ENCODE measurements at regions not wholly inside any gene's neighbourhood (a gene's known extent, or its start where the extent isn't known, plus 50 kb on each side); places are given as distances from the start of the nearest gene placed in this dataset.

GRCh38 chr3:127373441-127374085 is 85.7 kb upstream of the PRR20G start:
- no peak overlapping the region for H3K27ac Mint-ChIP-seq
- peaks cover 0 to 8% of the 10 kb centered on the region in 2 donors for H3K9me3 Mint-ChIP-seq
- no peak overlapping the region for H3K4me3 Mint-ChIP-seq
- ATAC-seq (replicated peaks) = no peak
- no peaks in the 10 kb centered on the region for H3K36me3 Mint-ChIP-seq
- DNase-seq = no peak
- no peaks in the 10 kb centered on the region for H3K4me1 Mint-ChIP-seq
- H3K27me3 Mint-ChIP-seq = peaks cover 12 to 29% of the 10 kb centered on the region in 2 donors

- no peak for ATAC-seq (replicated peaks)
- no peak for DNase-seq
- H3K4me3 Mint-ChIP-seq = no peak overlapping the region
- no peaks in the 10 kb centered on the region for H3K36me3 Mint-ChIP-seq
- H3K27me3 Mint-ChIP-seq = peaks cover 19 to 30% of the 10 kb centered on the region in 2 donors
- H3K9me3 Mint-ChIP-seq = peaks cover 0 to 7% of the 10 kb centered on the region in 2 donors
- no peaks in the 10 kb centered on the region for H3K4me1 Mint-ChIP-seq
- H3K27ac Mint-ChIP-seq = no peak overlapping the region
Observed at GRCh38 chr3:127371846-127372245, 84.0 kb upstream of the PRR20G start.

GRCh38 chr3:127371334-127371733 is 83.5 kb upstream of the PRR20G start:
- no peak for ATAC-seq (replicated peaks)
- Mint-ChIP-seq H3K4me3 (no peak overlapping the region), H3K27ac (no peak overlapping the region), H3K4me1 (no peaks in the 10 kb centered on the region), H3K36me3 (no peaks in the 10 kb centered on the region), H3K27me3 (peaks cover 24 to 32% of the 10 kb centered on the region in 2 donors), H3K9me3 (peaks cover 0 to 3% of the 10 kb centered on the region in 2 donors)
- DNase-seq = no peak

- Mint-ChIP-seq H3K4me3 (no peak overlapping the region), H3K27me3 (peaks cover 26 to 32% of the 10 kb centered on the region in 2 donors), H3K36me3 (no peaks in the 10 kb centered on the region), H3K27ac (no peak overlapping the region), H3K4me1 (no peaks in the 10 kb centered on the region), H3K9me3 (peaks cover 0 to 2% of the 10 kb centered on the region in 2 donors)
- no peak for ATAC-seq (replicated peaks)
- no peak for DNase-seq
Observed at GRCh38 chr3:127370906-127371305, 83.1 kb upstream of the PRR20G start.

- H3K36me3 Mint-ChIP-seq = no peaks in the 10 kb centered on the region
- H3K4me1 Mint-ChIP-seq = no peaks in the 10 kb centered on the region
- ATAC-seq (replicated peaks) (no peak), DNase-seq (no peak)
- no peak overlapping the region for H3K4me3 Mint-ChIP-seq
- no peaks in the 10 kb centered on the region for H3K9me3 Mint-ChIP-seq
- no peak overlapping the region for H3K27ac Mint-ChIP-seq
- peaks cover 22 to 32% of the 10 kb centered on the region in 2 donors for H3K27me3 Mint-ChIP-seq
Observed at GRCh38 chr3:127369356-127369935, 81.6 kb upstream of the PRR20G start.

GRCh38 chr3:127368186-127369032 is 80.6 kb upstream of the PRR20G start:
- Mint-ChIP-seq H3K36me3 (no peaks in the 10 kb centered on the region), H3K4me1 (no peaks in the 10 kb centered on the region), H3K4me3 (no peak overlapping the region), H3K27ac (no peak overlapping the region), H3K9me3 (peaks cover 0 to 2% of the 10 kb centered on the region in 2 donors), H3K27me3 (peaks cover 22 to 30% of the 10 kb centered on the region in 2 donors)
- ATAC-seq (replicated peaks) = peak in 1 of 2 donors; percentile 10
- no peak for DNase-seq

GRCh38 chr3:127367593-127367992 is 79.7 kb upstream of the PRR20G start:
- Mint-ChIP-seq H3K9me3 (peaks cover 0 to 2% of the 10 kb centered on the region in 2 donors), H3K4me3 (no peak overlapping the region), H3K27me3 (peaks cover 22 to 27% of the 10 kb centered on the region in 2 donors), H3K27ac (no peak overlapping the region), H3K36me3 (no peaks in the 10 kb centered on the region), H3K4me1 (no peaks in the 10 kb centered on the region)
- DNase-seq (no peak), ATAC-seq (replicated peaks) (no peak)

GRCh38 chr3:127366383-127366782 is 78.5 kb upstream of the PRR20G start:
- no peak overlapping the region for H3K27ac Mint-ChIP-seq
- ATAC-seq (replicated peaks) = no peak

GRCh38 chr3:127365163-127365798 is 77.4 kb upstream of the PRR20G start:
- Mint-ChIP-seq H3K9me3 (peaks cover 0 to 2% of the 10 kb centered on the region in 2 donors), H3K36me3 (no peaks in the 10 kb centered on the region), H3K4me1 (no peaks in the 10 kb centered on the region), H3K27ac (no peak overlapping the region), H3K27me3 (peaks cover 15% of the 10 kb centered on the region in 2 donors), H3K4me3 (no peak overlapping the region)
- ATAC-seq (replicated peaks) = no peak
- DNase-seq = no peak

More at GRCh38 chr3:127366383-127366782, 78.5 kb upstream of the PRR20G start:
- Mint-ChIP-seq H3K36me3 (no peaks in the 10 kb centered on the region), H3K9me3 (peaks cover 0 to 2% of the 10 kb centered on the region in 2 donors), H3K27me3 (peaks cover 17 to 19% of the 10 kb centered on the region in 2 donors), H3K4me1 (no peaks in the 10 kb centered on the region), H3K4me3 (no peak overlapping the region)
- no peak for DNase-seq

- DNase-seq (no peak), ATAC-seq (replicated peaks) (no peak)
- Mint-ChIP-seq H3K36me3 (no peaks in the 10 kb centered on the region), H3K27me3 (peaks cover 13 to 15% of the 10 kb centered on the region in 2 donors), H3K27ac (no peak overlapping the region), H3K4me3 (no peak overlapping the region), H3K4me1 (no peaks in the 10 kb centered on the region), H3K9me3 (peaks cover 0 to 2% of the 10 kb centered on the region in 2 donors)
Observed at GRCh38 chr3:127363891-127364290, 76.0 kb upstream of the PRR20G start.

- Mint-ChIP-seq H3K27ac (no peak overlapping the region), H3K9me3 (peaks cover 0 to 2% of the 10 kb centered on the region in 2 donors), H3K4me3 (no peak overlapping the region), H3K4me1 (no peaks in the 10 kb centered on the region), H3K27me3 (peaks cover 10 to 16% of the 10 kb centered on the region in 2 donors), H3K36me3 (no peaks in the 10 kb centered on the region)
- DNase-seq (no peak), ATAC-seq (replicated peaks) (no peak)
Observed at GRCh38 chr3:127363171-127363570, 75.3 kb upstream of the PRR20G start.

GRCh38 chr3:127360647-127361046 is 72.8 kb upstream of the PRR20G start:
- Mint-ChIP-seq H3K27me3 (peaks cover 0 to 8% of the 10 kb centered on the region in 2 donors), H3K36me3 (no peaks in the 10 kb centered on the region), H3K9me3 (peaks cover 10 to 14% of the 10 kb centered on the region in 2 donors), H3K4me1 (no peaks in the 10 kb centered on the region), H3K4me3 (no peak overlapping the region), H3K27ac (no peak overlapping the region)
- no peak for DNase-seq
- ATAC-seq (replicated peaks) = no peak

- ATAC-seq (replicated peaks) (no peak), DNase-seq (no peak)
- Mint-ChIP-seq H3K4me3 (no peak overlapping the region), H3K4me1 (no peaks in the 10 kb centered on the region), H3K36me3 (no peaks in the 10 kb centered on the region), H3K9me3 (peaks cover 10 to 20% of the 10 kb centered on the region in 2 donors), H3K27ac (no peak overlapping the region), H3K27me3 (peaks cover 0 to 8% of the 10 kb centered on the region in 2 donors)
Observed at GRCh38 chr3:127358641-127359040, 70.8 kb upstream of the PRR20G start.

GRCh38 chr3:127356381-127356780 is 68.5 kb upstream of the PRR20G start:
- DNase-seq (no peak), ATAC-seq (replicated peaks) (no peak)
- Mint-ChIP-seq H3K36me3 (no peaks in the 10 kb centered on the region), H3K4me3 (no peak overlapping the region), H3K9me3 (peaks cover 10 to 19% of the 10 kb centered on the region in 2 donors), H3K27ac (no peak overlapping the region), H3K4me1 (no peaks in the 10 kb centered on the region), H3K27me3 (peaks cover under 1 to 12% of the 10 kb centered on the region in 2 donors)
